Activated CD4-positive, alpha-beta T cell treated with anti-CD3 and anti-CD28 coated beads for 36 hours (primary cell): ENCODE measurements at regions not wholly inside any gene's neighbourhood (a gene's known extent, or its start where the extent isn't known, plus 50 kb on each side); places are given as distances from the start of the nearest gene placed in this dataset.

Experiments used
- ATAC-seq: fragments of 200-7000 bp; cut with Tn5 transposase; one replicate; pipeline ENCODE4 v1.10.0; 2021; ENCODE audit warnings: mild to moderate bottlenecking, moderate library complexity
- CTCF ChIA-PET: fragments of 350-600 bp; sonication (Branson Sonifier 250); formaldehyde crosslinking; loops from one replicate; lab custom pipeline; 2021; ENCODE audit warnings: antibody characterized with exemption; lab: Charles Lee
- POLR2A ChIA-PET: fragments of 350-600 bp; sonication (Branson Sonifier 250); formaldehyde crosslinking; loops from one replicate; lab custom pipeline; 2021; ENCODE audit warnings: antibody characterized with exemption, inconsistent platforms; lab: Charles Lee
- DNase-seq: peaks from one replicate; pipeline ENCODE4 v3.0.0-alpha.2; 2020
- H3K27ac Mint-ChIP-seq: one replicate; pipeline ENCODE4 v1.8.0; 2021; ENCODE audit warnings: mixed read lengths
- H3K27me3 Mint-ChIP-seq: one replicate; pipeline ENCODE4 v1.8.0; 2021; ENCODE audit warnings: mixed read lengths
- H3K36me3 Mint-ChIP-seq: one replicate; pipeline ENCODE4 v1.8.0; 2021; ENCODE audit warnings: low read depth, mixed read lengths
- H3K4me1 Mint-ChIP-seq: one replicate; pipeline ENCODE4 v1.8.0; 2021; ENCODE audit warnings: mixed read lengths
- H3K4me3 Mint-ChIP-seq: one replicate; pipeline ENCODE4 v1.8.0; 2021; ENCODE audit warnings: mild to moderate bottlenecking, moderate library complexity, mixed read lengths
- H3K9me3 Mint-ChIP-seq: one replicate; pipeline ENCODE4 v1.8.0; 2021; ENCODE audit warnings: low read depth, mixed read lengths
- intact Hi-C, 2 experiments: fragments of 100-400 bp; cut with DNase I in 1 of 2; cut with micrococcal nuclease in 1 of 2; formaldehyde crosslinking; loops; one replicate each; pipeline versions ENCODE4 v1.14.2 to v1.15.1; 2022 to 2024; cut with DNase I, micrococcal nuclease

DNA sequence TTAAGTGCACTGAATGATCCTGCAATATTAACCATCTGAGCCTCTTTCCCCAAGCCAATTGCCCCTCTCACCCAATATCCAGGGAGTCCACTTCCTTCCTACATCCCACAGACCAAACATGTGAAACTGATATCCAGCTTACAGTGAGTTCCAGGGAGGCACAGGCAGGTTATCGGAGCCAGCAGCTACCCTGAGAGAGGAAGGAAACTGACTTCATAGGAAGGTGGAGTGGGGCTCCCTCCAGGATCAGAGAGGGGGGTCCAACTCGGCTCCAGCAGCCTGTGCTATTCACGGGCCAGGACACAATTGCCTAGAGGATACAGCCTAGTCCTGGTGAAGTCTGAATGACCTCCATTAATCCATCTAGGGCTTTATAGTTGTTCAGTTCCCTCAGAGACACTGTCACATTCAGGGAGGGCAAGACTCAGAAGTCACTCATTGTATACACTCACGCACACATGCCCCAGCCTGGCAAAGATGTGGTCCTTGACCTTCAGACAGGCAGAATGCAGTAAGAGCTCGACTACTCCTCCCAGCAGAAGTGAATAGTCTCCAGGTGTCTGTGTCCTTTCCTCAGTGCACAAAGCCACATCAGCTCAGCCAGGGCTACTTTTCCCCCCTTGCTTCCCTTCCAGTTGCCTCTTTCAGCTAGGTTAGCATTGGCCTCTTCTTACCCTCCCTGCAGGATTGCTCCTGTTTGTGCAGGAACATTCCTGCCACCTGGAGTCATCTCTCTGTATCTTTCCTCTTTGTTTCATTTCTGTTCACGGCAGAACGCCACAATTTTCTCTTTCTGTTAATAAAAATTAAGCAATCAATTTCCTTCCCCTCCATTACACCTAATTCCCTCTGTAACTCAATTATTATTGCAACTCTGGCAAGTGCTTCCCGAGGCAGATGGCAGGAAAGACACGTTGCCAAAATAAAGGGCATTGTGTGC, 501.7 kb downstream of the ARHGEF28 start:
- no peak overlapping the region for H3K4me3 Mint-ChIP-seq
- H3K36me3 Mint-ChIP-seq = no peaks in the 10 kb centered on the region
- DNase-seq = no peak
- no peaks in the 10 kb centered on the region for H3K9me3 Mint-ChIP-seq
- H3K27me3 Mint-ChIP-seq = peaks cover 11% of the 10 kb centered on the region
- POLR2A ChIA-PET = no interaction called here
- no peak overlapping the region for H3K27ac Mint-ChIP-seq
- intact Hi-C loops = no loop called here
- CTCF ChIA-PET = no interaction called here
- no peak for ATAC-seq
- no peaks in the 10 kb centered on the region for H3K4me1 Mint-ChIP-seq

DNA sequence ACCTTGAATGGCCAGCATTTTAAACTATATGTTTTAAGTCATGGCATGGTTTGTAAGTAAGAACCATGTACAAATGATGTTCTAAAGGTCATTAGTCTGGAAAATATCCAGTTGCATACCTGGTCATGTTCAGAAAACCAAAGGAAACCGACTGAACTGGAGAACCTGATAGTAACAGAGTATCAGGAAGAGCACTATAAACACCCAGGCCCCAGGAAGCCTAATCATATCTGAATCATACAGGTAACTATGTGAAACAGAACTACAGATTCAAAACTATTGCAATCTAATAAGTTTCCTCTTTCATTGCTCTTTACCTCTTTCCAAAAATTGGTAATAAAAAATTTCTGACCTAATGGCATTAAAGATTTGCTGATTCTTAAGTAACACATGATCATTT, 500.3 kb downstream of the ARHGEF28 start:
- no peak overlapping the region for H3K27ac Mint-ChIP-seq
- ChIA-PET POLR2A (no interaction called here), CTCF (no interaction called here)
- H3K4me1 Mint-ChIP-seq = no peaks in the 10 kb centered on the region
- H3K9me3 Mint-ChIP-seq = no peaks in the 10 kb centered on the region
- ATAC-seq (no peak), DNase-seq (no peak)
- intact Hi-C loops = no loop called here
- H3K4me3 Mint-ChIP-seq = no peak overlapping the region
- H3K27me3 Mint-ChIP-seq = peaks cover 8% of the 10 kb centered on the region
- no peaks in the 10 kb centered on the region for H3K36me3 Mint-ChIP-seq

GRCh38 chr5:74124826-74125225, 498.8 kb downstream of the ARHGEF28 start:
- H3K9me3 Mint-ChIP-seq = no peaks in the 10 kb centered on the region
- intact Hi-C loops = no loop called here
- ATAC-seq = no peak
- H3K27me3 Mint-ChIP-seq = peaks cover 5% of the 10 kb centered on the region
- H3K36me3 Mint-ChIP-seq = no peaks in the 10 kb centered on the region
- no peak overlapping the region for H3K4me3 Mint-ChIP-seq
- no peak overlapping the region for H3K27ac Mint-ChIP-seq
- ChIA-PET POLR2A (no interaction called here), CTCF (no interaction called here)
- DNase-seq = no peak
- no peaks in the 10 kb centered on the region for H3K4me1 Mint-ChIP-seq

GRCh38 chr5:74123929-74124328, 497.9 kb downstream of the ARHGEF28 start:
- POLR2A ChIA-PET = no interaction called here
- Mint-ChIP-seq H3K9me3 (no peaks in the 10 kb centered on the region), H3K4me1 (no peaks in the 10 kb centered on the region), H3K4me3 (no peak overlapping the region), H3K36me3 (no peaks in the 10 kb centered on the region), H3K27me3 (peaks cover 7% of the 10 kb centered on the region), H3K27ac (no peak overlapping the region)
- no peak for DNase-seq
- intact Hi-C loops = no loop called here
- ATAC-seq = no peak
- CTCF ChIA-PET = interaction anchor here (0.8 kb wide), 1 partner anchor 31 kb away, joined by 3 read pairs; no protein-coding TSS in a partner anchor

- ChIA-PET POLR2A (no interaction called here), CTCF (interaction anchor here (0.6 to 0.8 kb wide), 3 partner anchors 32 to 937 kb away, joined by 3 to 4 read pairs (median 3); no protein-coding TSS in a partner anchor)
- Mint-ChIP-seq H3K9me3 (no peaks in the 10 kb centered on the region), H3K27me3 (peaks cover 4% of the 10 kb centered on the region), H3K36me3 (no peaks in the 10 kb centered on the region), H3K4me1 (no peaks in the 10 kb centered on the region), H3K4me3 (no peak overlapping the region), H3K27ac (no peak overlapping the region)
- ATAC-seq (no peak), DNase-seq (no peak)
- intact Hi-C loops = no loop called here
Measured at GRCh38 chr5:74122979-74123590, 497.1 kb downstream of the ARHGEF28 start.

- DNase-seq (no peak), ATAC-seq (no peak)
- no peaks in the 10 kb centered on the region for H3K9me3 Mint-ChIP-seq
- intact Hi-C loops = no loop called here
- no peaks in the 10 kb centered on the region for H3K4me1 Mint-ChIP-seq
- POLR2A ChIA-PET = no interaction called here
- peaks cover 4% of the 10 kb centered on the region for H3K27me3 Mint-ChIP-seq
- no peak overlapping the region for H3K4me3 Mint-ChIP-seq
- H3K27ac Mint-ChIP-seq = no peak overlapping the region
- CTCF ChIA-PET = interaction anchor here (0.6 kb wide), 1 partner anchor 936 kb away, joined by 4 read pairs; no protein-coding TSS in a partner anchor
- no peaks in the 10 kb centered on the region for H3K36me3 Mint-ChIP-seq
Measured at GRCh38 chr5:74122175-74122574, 496.2 kb downstream of the ARHGEF28 start.

DNA sequence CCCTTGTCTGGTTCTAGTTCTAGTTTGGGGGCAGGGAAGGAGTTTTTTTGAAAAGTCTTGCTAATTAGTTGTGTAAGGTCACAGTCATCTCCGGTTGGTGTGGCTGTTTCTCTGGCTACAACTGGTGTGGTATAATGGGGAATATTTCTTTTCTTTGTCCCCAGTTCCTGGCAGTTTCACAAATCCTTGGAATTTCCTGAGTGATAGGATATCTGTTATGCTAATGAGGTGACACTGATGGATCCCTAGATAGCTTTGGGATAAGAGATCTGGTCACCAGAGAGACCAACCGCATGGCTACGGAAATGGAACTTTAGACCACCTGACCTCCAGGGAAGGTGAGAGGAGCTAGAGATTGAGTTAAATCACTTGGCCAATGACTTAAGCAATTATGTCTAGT, 494.6 kb downstream of the ARHGEF28 start:
- intact Hi-C loops = no loop called here
- Mint-ChIP-seq H3K36me3 (no peaks in the 10 kb centered on the region), H3K27ac (no peak overlapping the region), H3K4me3 (no peak overlapping the region), H3K4me1 (no peaks in the 10 kb centered on the region), H3K27me3 (peaks cover 8% of the 10 kb centered on the region), H3K9me3 (no peaks in the 10 kb centered on the region)
- no peak for DNase-seq
- ChIA-PET POLR2A (no interaction called here), CTCF (no interaction called here)
- ATAC-seq = no peak

GRCh38 chr5:74118071-74118470, 492.1 kb downstream of the ARHGEF28 start:
- intact Hi-C loops = no loop called here
- Mint-ChIP-seq H3K27me3 (peaks cover 9% of the 10 kb centered on the region), H3K9me3 (no peaks in the 10 kb centered on the region), H3K4me3 (no peak overlapping the region), H3K4me1 (no peaks in the 10 kb centered on the region), H3K36me3 (no peaks in the 10 kb centered on the region), H3K27ac (no peak overlapping the region)
- ATAC-seq = no peak
- ChIA-PET CTCF (interaction anchor here (1.7 kb wide), 1 partner anchor 10 kb away, joined by 6 read pairs; no protein-coding TSS in a partner anchor), POLR2A (no interaction called here)
- no peak for DNase-seq

DNA sequence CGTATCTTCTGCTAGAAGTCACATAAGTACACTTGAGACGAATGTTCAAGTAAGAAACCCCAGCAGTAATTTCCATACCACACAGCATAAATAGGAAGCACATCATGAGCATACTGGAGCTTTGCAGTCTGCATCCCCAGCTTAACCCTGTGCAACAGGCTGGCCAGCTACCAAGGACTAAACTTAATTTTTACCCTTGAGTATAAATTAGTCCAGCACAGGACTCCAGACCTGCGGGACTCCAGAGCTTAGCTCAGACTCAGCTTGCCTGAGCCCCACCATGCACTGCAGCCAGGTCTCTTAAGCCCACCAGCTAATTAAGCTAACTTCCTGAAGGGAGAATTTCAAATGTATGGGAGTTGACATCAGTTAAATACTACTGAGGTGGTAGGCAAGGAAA, 491.0 kb downstream of the ARHGEF28 start:
- no peaks in the 10 kb centered on the region for H3K36me3 Mint-ChIP-seq
- H3K27me3 Mint-ChIP-seq = peaks cover 9% of the 10 kb centered on the region
- intact Hi-C loops = no loop called here
- no peaks in the 10 kb centered on the region for H3K4me1 Mint-ChIP-seq
- CTCF ChIA-PET = interaction anchor here (1.7 kb wide), 1 partner anchor 9 kb away, joined by 6 read pairs; no protein-coding TSS in a partner anchor
- no peak for ATAC-seq
- no peaks in the 10 kb centered on the region for H3K9me3 Mint-ChIP-seq
- H3K4me3 Mint-ChIP-seq = no peak overlapping the region
- POLR2A ChIA-PET = no interaction called here
- DNase-seq = no peak
- no peak overlapping the region for H3K27ac Mint-ChIP-seq

DNA sequence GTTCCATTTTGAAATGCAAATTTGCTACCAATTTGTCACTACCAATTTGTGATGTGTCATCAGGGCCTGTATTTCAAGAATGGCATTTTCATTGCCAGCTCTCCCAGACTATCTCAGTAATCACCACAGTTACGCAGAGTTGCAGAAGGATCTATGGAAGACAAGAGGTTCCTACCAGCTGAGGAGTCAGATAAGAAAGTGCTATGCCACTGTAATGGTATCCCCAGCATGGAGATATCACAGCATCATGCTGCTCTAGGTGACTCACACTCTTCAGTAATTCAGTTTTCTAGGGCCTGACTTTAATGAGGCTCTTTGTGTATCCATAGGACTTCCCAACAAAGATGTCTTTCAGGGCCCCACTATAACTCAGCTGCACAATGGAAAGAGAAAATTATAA, 490.3 kb downstream of the ARHGEF28 start:
- ChIA-PET CTCF (interaction anchor here (1.7 kb wide), 1 partner anchor 8 kb away, joined by 6 read pairs; no protein-coding TSS in a partner anchor), POLR2A (no interaction called here)
- no peak overlapping the region for H3K4me3 Mint-ChIP-seq
- no peaks in the 10 kb centered on the region for H3K9me3 Mint-ChIP-seq
- H3K27me3 Mint-ChIP-seq = peaks cover 15% of the 10 kb centered on the region
- H3K4me1 Mint-ChIP-seq = no peaks in the 10 kb centered on the region
- no peaks in the 10 kb centered on the region for H3K36me3 Mint-ChIP-seq
- intact Hi-C loops = no loop called here
- ATAC-seq = no peak
- no peak for DNase-seq
- H3K27ac Mint-ChIP-seq = no peak overlapping the region

GRCh38 chr5:74113927-74114326, 487.9 kb downstream of the ARHGEF28 start:
- Mint-ChIP-seq H3K4me3 (no peak overlapping the region), H3K27me3 (peaks cover 17% of the 10 kb centered on the region), H3K4me1 (no peaks in the 10 kb centered on the region), H3K36me3 (no peaks in the 10 kb centered on the region), H3K9me3 (no peaks in the 10 kb centered on the region), H3K27ac (no peak overlapping the region)
- intact Hi-C loops = no loop called here
- CTCF ChIA-PET = interaction anchor here (0.6 to 0.8 kb wide), 2 partner anchors 211 to 1067 kb away, joined by 3 read pairs; no protein-coding TSS in a partner anchor
- POLR2A ChIA-PET = no interaction called here
- DNase-seq (no peak), ATAC-seq (no peak)
